GM12892 (cell line): ENCODE measurements at regions not wholly inside any gene's neighbourhood (a gene's known extent, or its start where the extent isn't known, plus 50 kb on each side); places are given as distances from the start of the nearest gene placed in this dataset.

ENCODE experiments used
- POLR2A ChIP-seq: IDR thresholded peaks from 2 replicates; pipeline ENCODE4 v1.6.1; 2011; ENCODE audit warnings: low read depth, low read length, control low read depth
- POLR2AphosphoS5 ChIP-seq: IDR thresholded peaks from 2 replicates; pipeline ENCODE4 v1.6.1; 2011; ENCODE audit warnings: low read depth, low read length, control low read depth

- TF ChIP-seq POLR2A (no peak), POLR2AphosphoS5 (no peak)
These were observed 122.0 kb upstream of the CCND2 start for GRCh38 chr12:4151362-4152121.
